Anterior cingulate cortex (tissue), 58 donors: ENCODE measurements at regions not wholly inside any gene's neighbourhood (a gene's known extent, or its start where the extent isn't known, plus 50 kb on each side); places are given as distances from the start of the nearest gene placed in this dataset.

ENCODE experiments used
- DNase-seq, 58 donors: peaks; one replicate each; lab custom pipeline; 2025; lab: John Stamatoyannopoulos, UW

- no peak for DNase-seq
These were observed 582.4 kb downstream of the PLA2G4A start for GRCh38 chr1:187411118-187411517.

- DNase-seq, result no peak
These were observed 584.8 kb downstream of the PLA2G4A start for GRCh38 chr1:187413405-187414169.

DNA sequence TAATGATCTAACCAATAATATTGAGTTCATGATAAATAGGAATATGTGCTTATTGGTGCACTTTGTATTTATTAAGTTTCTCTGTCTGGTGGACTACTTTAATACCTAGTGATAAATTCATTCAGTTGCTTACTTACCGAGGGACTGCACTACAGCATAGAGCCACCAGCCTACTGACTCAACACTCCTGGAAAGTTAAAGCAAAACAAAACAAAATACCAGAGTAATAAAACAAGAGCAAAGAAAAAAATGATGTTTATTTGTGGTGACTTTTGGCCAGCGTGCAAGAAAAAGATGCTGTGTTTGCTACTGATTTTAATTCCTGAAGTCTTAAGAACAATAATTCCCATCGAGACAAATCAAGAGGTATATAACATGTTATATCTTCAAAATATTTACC is 586.3 kb downstream of the PLA2G4A start:
- DNase-seq, result no peak

DNA sequence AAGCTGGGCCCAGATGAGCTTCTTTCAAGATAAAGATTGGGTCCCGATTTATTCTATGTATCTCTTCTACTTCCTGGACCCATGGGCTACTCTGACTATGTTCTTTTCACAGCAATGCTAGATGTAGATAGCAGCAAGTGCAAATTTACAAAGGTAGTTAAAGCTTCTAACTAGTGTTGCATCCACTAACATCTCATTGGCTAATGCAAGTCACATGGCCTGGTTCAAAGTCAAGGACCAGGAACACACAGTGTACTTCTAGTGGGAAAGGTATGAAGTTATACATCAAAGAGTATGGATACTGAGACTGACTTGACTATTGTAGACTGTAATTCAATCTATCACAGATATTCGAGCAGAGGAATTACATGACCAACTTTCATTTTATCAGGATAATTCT is 588.8 kb downstream of the PLA2G4A start:
- DNase-seq, result no peak

DNA sequence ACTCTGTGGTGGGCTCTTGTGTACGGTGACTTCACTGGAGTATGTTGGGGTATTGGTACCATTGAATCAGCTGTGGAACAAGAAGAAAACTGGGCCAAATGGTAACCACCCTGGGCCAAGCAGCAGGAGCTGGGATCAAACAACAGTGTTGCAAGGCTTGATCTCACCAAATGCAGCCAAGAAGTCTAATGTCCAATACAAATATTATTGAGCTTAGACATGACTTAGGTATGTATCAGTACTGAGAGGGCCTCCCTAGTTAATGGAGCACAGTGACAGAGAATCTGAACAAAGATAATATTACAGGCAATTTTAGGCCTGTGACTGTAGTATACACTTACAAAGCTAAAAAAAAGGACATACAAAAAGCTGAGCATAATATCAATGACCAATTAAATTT is 604.8 kb downstream of the PLA2G4A start:
- DNase-seq, result no peak

- no peak for DNase-seq
These were observed 613.9 kb downstream of the PLA2G4A start for GRCh38 chr1:187442603-187443002.

DNA sequence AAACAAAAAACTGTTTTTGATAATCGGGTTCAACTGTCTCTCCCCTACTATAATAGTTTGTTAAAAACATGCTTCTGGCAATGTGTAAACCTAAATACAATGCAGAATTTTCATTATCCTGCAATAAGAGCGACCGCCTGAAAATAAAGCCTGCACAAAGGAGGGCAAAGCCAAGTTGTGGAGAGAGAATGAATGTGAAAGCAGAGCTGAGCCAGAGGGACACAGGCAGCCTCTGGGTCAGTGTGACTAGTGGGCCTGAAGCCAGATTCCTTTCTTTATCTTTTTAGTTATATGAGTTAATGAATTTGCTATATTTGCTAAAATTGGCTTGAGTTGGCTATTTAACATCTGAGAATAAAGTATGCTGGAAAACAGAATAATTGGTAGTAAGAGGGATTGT is 615.2 kb downstream of the PLA2G4A start:
- DNase-seq, result no peak

DNA sequence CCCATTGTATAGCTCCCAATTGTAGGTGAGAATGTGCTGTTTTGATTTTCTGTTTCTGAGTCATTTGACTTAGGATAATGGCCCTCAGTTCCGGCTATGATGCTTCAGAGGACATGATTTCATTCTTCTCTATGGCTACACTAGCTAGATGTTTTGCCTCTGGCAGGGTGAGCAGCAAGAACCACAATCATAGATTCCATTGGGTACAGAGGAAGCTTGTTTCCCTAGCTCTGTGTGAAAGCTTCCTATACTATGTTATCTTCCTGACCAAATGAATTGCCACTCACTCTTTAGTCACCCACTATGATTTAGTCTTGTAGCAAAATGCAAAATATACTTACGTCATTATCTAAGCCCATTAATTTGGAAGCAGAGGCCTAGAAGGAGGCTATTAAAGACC is 616.3 kb downstream of the PLA2G4A start:
- no peak for DNase-seq

DNA sequence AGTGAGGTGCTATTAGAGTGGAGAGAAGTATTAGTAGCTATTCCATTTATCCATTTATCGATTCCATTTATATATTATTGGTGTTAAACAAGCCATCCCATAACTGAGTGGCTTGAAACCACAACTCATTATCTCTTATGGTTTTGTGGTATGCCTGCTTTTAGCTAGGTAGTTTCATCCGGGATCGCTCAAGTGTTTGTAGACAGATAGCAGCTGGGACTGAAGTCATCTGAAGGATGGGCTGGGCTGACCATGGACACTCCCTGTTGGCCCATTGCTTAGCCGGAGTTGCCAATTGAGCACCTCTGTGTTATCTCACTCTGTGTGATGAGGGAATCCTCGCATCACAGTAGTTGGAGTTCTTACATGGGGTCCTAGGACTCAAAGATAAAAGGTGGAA is 622.5 kb downstream of the PLA2G4A start:
- no peak for DNase-seq

DNA sequence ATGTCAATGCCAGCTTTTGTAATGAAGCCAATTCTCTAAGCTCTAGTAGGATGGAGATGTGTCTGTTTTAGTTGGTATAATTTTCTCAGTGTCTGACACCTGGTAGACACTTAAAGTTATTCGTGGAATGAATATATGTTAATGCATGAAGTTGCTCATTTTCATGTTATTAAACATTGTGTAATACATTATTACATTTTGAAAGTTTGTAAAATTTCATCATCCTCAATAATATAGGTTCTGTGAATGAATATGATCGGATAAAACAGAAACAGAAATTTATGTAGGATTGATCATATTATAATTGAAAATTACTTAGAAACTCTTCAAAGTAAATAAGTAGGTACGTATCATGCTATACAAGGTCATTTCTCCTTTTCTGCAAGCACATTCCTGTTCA is 625.3 kb downstream of the PLA2G4A start:
- DNase-seq, result no peak

- no peak for DNase-seq
These were observed 627.7 kb downstream of the PLA2G4A start for GRCh38 chr1:187456446-187456845.

DNA sequence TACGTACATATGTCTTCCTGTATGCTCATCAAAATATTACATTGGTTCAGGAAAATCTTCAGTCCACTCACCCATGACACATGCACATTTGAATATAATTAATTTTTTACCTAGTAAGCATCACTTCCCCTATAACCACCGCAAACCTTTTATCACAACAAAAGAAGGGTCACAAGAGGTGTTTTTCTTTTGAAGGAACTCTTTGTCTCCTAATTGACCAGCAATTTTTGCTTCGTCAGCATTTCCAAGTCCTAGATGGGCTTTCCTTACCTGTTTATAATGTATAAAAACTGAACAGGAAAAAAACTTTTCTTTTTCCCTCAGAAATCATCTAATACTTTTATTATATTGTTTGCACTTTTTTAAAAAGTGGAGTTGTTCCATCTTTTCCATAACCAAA is 631.3 kb downstream of the PLA2G4A start:
- DNase-seq, result no peak

DNA sequence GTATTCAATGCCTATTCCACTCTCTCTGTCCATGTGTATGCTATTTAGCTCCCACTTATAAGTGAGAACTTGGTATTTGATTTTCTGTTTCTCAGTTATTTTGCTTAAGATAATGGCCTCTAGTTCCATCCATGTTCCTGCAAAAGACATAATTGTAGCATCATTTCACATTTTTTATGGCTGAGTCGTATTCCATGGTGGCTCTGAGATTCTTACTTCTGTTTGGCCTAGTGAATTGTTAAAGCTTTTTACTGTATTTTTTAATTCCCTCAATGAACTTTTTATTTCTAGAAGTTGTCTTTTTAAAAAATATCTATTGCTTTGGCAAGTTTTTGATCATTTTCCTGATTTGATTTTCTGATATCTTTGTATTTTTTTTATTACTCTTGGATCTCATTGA is 635.6 kb downstream of the PLA2G4A start:
- DNase-seq, result no peak

DNA sequence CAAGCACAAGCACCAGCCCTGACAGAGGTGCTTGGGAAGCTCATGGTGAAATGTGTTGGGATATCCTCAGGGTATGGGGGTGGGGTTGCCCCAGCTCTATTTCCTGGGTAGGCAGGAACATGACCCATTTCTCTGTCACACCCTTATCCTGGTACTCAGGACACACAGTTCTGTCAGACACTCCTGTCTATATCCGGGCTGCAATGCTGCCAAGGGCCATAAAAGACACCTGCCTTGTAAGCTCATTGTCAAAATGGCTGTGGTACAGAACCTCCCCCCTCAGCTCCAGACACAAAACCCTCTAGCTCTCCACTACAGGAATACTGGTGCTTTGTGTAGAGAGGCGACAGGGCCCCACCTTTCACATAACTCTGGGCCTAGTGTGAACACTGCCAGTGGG is 636.7 kb downstream of the PLA2G4A start:
- DNase-seq, result no peak

DNA sequence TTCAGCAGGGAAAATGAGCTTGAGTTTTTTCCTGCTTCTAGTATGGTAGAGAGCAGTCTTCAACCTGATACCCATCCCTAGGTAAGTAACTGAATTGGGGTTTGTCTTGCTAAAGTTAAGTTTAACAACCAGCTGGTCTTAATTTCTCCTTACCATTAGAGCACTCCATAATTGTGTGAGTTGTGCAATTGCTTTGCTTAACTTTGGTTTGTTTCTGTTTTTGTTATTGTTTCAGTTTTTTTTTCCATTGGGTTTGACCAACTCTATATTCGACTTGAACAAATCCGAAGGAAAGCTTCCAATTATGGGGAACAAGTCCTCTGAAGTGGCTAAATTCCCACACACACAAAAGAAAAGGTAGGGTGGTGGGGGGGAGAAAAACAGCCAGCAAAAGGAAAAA is 641.1 kb downstream of the PLA2G4A start:
- no peak for DNase-seq

DNA sequence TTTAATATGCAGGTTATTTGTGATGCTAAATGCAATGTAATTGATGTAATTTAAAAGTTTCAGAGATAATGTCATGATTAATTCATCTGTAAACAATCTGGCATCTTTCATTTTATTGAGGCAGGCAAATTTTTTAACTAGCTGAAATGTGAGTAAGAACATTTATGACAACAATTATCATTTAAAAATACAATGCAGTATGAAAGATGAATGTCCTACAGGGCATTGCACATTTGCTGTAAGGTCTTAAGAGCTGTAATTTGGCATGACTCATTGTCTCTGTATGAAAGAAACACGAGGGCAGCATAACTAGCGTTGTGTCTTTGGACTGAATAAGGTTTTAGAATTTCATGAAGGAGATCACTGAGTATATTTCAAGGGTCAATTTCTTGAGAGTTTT is 642.8 kb downstream of the PLA2G4A start:
- DNase-seq, result no peak

DNA sequence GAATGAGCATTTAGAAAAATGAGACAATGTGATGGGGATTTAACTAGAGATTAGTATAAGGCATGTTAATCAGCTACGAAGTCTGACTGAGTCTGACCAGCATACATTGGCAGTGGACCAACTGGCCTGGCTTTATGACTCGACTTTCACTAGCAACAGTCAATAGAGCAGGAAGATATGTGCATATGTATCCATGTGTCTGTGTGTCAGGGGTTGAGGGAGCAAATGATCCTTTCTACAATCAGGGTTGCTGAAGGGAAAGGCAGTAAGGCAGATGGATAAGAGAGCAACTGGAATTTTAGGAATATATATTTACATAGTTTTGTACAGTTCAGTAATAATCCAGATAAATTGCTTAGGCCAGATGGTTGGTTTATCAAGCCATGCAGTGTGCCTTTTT is 645.6 kb downstream of the PLA2G4A start:
- no peak for DNase-seq

DNA sequence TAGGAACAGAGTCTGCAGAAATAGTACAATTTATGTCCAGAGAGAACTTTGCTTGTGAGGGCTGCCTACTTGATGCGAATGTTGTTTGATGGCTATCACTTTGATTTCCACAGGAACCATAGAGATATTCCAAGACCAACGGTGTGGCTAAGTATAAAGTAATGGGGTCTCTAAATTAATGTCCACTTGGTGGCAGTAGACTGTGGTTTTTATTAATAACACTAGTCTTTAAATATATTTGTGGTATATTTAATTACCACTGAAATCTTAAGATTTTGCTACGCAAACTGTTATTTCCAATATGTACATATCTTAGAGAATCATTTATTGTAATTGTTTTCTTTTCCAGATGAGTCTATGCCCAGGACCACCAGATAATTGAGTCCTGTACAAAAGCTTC is 647.9 kb downstream of the PLA2G4A start:
- no peak for DNase-seq

DNA sequence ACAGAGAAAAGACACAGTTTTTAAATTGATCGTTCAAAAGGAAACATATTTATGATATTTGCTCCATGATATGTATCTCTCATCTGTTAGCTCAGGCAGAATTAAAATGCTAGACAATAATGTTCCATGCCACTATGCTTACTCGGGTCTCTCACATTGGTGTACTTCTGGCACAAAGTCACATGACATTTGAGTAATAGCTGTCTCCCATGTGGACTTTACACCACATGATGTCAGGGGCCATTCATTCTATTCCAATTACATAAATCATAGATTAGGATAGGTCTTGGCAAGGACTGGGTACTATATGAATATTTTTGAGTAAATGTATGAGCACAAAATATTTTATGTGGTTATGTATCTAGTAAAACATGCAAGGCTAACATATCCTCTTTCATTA is 648.4 kb downstream of the PLA2G4A start:
- no peak for DNase-seq

DNA sequence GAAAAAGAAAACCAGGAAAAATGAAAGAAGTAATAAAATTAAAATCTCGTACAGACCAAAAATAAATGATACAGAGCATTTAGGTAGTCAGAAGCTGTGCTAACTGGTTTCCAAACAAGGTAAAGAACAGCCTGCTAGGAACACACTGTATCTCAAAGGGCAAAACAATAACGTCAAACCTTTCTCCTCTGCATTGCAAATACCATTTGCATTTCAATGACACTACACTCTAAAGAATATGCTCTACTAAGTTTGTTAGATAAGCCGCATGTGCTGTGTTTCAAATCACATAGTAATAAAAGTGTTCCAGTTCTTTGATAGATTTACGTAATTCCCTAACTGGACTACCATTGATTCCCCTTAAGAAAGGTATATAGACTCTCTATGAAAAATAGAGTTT is 648.8 kb downstream of the PLA2G4A start:
- no peak for DNase-seq

GRCh38 chr1:187481581-187482148 is 652.9 kb downstream of the PLA2G4A start:
- DNase-seq, result no peak

GRCh38 chr1:187490266-187490665 is 661.5 kb downstream of the PLA2G4A start:
- no peak for DNase-seq
